ENCODE measurements at regions not wholly inside any gene's neighbourhood (a gene's known extent, or its start where the extent isn't known, plus 50 kb on each side); places are given as distances from the start of the nearest gene placed in this dataset.

- TF ChIP-seq SIN3A (IDR thresholded peaks at IDR 0.05; ENCODE audit: low read depth, low read length) (no peak), NFXL1 (IDR thresholded peaks at IDR 0.05; ENCODE audit: borderline replicate concordance) (no peak), CTCF (IDR thresholded peaks at IDR 0.05 in 2 of 3, conservative IDR thresholded peaks at IDR 0.05 in 1 of 3; ENCODE audit: control insufficient read depth in 2 of 3, extremely low read depth in 1 of 3, insufficient read depth in 1 of 3, low read depth in 3 of 3, low read length in 3 of 3) (no peak), POLR2AphosphoS5 (IDR thresholded peaks at IDR 0.05; ENCODE audit: low read length) (no peak), POLR2A (IDR thresholded peaks at IDR 0.05; ENCODE audit: low read depth, low read length) (no peak), HDAC6 (IDR thresholded peaks at IDR 0.05; ENCODE audit: unreplicated experiment) (no peak), MEF2A (IDR thresholded peaks at IDR 0.05; ENCODE audit: insufficient read depth, low read depth, low read length) (no peak), ZNF24 (IDR thresholded peaks at IDR 0.05) (no peak), RAD51 (IDR thresholded peaks at IDR 0.05) (no peak), POLR2AphosphoS2 (IDR thresholded peaks at IDR 0.05; ENCODE audit: low read depth, low read length) (no peak)
Measured at GRCh38 chr10:117754770-117755658, 212.5 kb downstream of the EMX2 start.

Measured in GM12878 (cell line).